ENCODE measurements at regions not wholly inside any gene's neighbourhood (a gene's known extent, or its start where the extent isn't known, plus 50 kb on each side); places are given as distances from the start of the nearest gene placed in this dataset.

GRCh38 chr10:35711615-35712411 lies 69.7 kb upstream of the FZD8 start:
- TF ChIP-seq CTCF (IDR thresholded peaks at IDR 0.05) (no peak), POLR2A (IDR thresholded peaks at IDR 0.05) (no peak)
